GM12873 (cell line): ENCODE measurements at regions not wholly inside any gene's neighbourhood (a gene's known extent, or its start where the extent isn't known, plus 50 kb on each side); places are given as distances from the start of the nearest gene placed in this dataset.

ENCODE experiments used
- TF ChIP-seq, protein P1 (sequence below): IDR thresholded peaks from 2 replicates; pipeline ENCODE4 v1.5.1; 2012; ENCODE audit warnings: low read depth, mild to moderate bottlenecking, moderate library complexity, low read length, control low read depth; ENCODE audit not compliant: insufficient read depth; ENCODE audit errors: missing control alignments

DNA sequence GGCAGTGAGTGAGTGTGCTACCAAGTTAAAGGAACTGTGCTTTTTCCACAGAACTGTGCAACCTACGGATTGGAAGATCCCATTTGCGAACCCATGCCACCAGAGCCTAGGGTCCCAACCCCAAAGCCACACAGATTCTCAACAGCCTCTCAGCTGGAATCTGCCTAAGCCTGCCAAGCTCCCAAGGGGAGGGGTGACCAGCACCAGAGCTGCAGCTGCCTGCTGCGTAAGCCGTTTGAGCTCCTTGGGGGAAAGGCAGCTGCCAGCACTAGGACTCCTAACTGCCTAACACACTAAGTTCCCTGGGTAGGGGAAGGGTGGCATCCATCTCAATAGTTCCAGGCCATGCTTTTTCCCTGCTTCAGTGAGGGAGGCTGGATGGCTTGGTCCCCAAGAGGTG is 738.1 kb upstream of the PRKX start:
- TF ChIP-seq, protein P1, sequence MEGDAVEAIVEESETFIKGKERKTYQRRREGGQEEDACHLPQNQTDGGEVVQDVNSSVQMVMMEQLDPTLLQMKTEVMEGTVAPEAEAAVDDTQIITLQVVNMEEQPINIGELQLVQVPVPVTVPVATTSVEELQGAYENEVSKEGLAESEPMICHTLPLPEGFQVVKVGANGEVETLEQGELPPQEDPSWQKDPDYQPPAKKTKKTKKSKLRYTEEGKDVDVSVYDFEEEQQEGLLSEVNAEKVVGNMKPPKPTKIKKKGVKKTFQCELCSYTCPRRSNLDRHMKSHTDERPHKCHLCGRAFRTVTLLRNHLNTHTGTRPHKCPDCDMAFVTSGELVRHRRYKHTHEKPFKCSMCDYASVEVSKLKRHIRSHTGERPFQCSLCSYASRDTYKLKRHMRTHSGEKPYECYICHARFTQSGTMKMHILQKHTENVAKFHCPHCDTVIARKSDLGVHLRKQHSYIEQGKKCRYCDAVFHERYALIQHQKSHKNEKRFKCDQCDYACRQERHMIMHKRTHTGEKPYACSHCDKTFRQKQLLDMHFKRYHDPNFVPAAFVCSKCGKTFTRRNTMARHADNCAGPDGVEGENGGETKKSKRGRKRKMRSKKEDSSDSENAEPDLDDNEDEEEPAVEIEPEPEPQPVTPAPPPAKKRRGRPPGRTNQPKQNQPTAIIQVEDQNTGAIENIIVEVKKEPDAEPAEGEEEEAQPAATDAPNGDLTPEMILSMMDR, result no peak

DNA sequence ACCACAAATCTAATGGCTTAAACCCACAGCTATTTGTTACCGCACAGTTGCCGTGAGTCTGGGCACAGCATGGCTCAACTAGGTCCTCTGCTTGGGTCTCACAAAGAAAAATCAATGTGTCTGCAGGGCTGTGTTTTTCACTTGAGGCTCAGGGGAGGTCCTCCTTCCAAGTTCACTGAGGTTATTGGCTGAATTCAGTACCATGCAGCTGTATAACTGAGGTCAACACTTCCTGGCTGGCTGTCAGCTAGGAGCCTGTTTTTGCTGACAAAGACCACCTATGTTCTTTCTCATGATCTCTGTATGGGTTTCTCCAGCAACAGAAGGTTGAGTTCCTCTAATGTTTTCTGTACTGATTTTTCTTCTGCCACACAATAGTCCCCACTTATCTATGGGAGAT is 736.7 kb upstream of the PRKX start:
- TF ChIP-seq, protein P1, result no peak

DNA sequence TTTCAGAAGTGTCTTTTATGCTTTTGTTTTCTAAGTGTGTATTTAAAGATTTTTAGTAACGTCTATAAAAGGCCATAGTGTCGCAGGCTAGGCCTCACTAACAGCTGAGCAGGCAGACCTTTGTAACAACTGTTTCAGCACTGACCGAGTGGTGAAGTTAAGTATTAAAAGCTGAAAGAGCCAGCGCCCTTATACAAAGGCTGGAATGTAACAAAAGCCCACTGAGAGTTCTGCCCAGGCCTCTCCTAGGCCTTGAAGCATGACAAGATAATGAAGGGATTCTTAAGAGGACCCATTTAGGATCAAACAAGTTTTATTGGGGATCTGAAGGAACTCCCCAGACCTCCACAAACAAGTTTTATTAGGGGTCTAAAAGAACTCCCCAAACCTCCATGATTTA is 722.5 kb upstream of the PRKX start:
- TF ChIP-seq, protein P1, result no peak

DNA sequence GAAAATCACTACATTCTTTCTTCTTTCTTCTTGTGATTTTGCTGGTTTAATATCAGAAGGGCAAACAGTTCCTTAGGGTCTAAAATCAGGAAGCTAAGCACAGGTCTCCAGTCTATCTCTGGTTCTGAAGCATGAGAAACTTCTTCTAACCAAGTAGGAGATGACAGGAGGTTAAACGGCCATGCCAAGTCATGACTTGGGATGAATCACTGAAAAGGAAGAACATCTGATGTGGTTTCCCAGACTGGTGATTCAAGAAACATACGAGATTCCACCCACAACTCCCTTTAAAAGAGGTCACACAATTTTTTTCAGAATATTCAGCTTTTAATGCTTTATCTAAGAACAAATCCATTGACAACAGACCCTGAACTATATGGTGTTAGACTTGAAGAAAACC is 684.0 kb upstream of the PRKX start:
- TF ChIP-seq, protein P1, result no peak

DNA sequence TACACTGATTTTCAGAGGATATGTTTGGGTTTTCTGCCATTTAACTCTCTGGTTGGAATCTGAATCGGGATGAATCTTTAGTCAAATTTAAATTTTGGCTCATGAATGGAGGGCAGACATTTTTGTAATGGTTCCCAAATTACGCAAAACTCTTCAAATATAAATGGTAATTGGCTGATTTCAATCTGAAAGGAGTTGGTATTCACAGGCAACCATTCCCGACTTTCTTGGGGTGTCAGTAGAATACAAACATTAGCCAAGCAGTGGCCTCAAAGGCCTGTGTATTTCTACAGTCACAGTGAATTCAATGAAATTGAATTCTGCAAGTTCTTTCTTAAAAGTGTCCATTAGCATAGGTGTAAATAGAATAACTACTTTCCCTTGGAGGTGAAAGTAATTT is 668.8 kb upstream of the PRKX start:
- TF ChIP-seq, protein P1, result no peak

DNA sequence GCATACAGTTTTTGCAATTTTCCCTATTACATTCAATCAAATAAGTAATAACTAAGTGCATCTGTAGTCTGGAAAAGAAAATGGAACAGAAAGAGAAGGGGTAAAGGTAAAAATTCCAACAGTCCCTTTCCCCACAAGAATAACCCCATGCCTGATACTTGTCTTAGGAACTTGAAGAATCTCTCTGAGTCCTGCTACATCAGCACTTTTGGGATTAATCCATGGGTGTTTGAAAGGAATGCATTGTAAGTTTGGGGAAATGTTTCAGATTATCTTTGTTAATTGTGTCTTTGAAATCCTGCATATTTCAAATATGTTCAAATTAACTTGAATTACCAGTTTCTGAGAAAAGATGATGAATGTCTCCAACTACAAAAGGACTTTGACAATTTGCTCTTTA is 667.3 kb upstream of the PRKX start:
- TF ChIP-seq, protein P1, result no peak

DNA sequence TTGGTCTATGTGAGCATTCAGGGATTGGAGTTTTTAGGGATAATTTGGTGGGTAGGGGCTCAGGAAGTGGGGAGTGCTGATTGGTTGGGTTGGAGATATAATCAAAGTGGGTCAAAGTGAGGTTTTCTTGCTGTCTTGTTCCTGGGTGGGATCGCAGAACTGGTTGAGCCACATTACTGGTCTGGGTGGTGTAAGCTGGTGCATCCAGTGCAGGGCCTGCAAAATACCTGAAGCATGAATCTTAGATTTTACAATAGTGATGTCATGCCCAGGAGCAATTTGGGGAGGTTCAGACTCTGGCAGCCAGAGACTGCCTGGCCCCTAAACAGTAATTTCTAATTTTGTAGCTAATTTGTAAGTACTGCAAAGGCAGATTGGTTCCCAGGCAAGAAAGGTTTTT is 665.6 kb upstream of the PRKX start:
- TF ChIP-seq, protein P1, result no peak
